ENCODE measurements at regions not wholly inside any gene's neighbourhood (a gene's known extent, or its start where the extent isn't known, plus 50 kb on each side); places are given as distances from the start of the nearest gene placed in this dataset.

GRCh38 chr12:65605019-65605418, 219.3 kb upstream of the HMGA2 start:
- ChIA-PET POLR2A (no interaction called here), CTCF (interaction anchor here (3.5 kb wide), 1 partner anchor 46 kb away, joined by 48 read pairs; no protein-coding TSS in a partner anchor)
- H3K4me1 ChIP-seq, result peaks cover 20% of the 10 kb centered on the region
- 90% methylated on average over 2 of the region's 2 CpGs for WGBS (ENCODE audit: missing lambda C conversion rate)
- H3K4me3 ChIP-seq, result no peak overlapping the region
- H3K9me3 ChIP-seq, result peaks cover 10% of the 10 kb centered on the region; the same call in 1 of the 3 replicates
- TF ChIP-seq CHD4 (IDR thresholded peaks at IDR 0.05; ENCODE audit: borderline replicate concordance), result no peak
- no peak for TF ChIP-seq REST (IDR thresholded peaks at IDR 0.05)
- TF ChIP-seq ZSCAN20 (CRISPR knock-in tag; IDR thresholded peaks at IDR 0.05), result no peak
- TF ChIP-seq RAD21 (conservative IDR thresholded peaks at IDR 0.05 in 1 of 2, IDR thresholded peaks at IDR 0.05 in 1 of 2), result no peak
- no peak for TF ChIP-seq MAFK (IDR thresholded peaks at IDR 0.05; ENCODE audit: partially characterized antibody)
- no peak for TF ChIP-seq FOSL2 (IDR thresholded peaks at IDR 0.05)
- TF ChIP-seq FOSL2 (CRISPR knock-in tag; IDR thresholded peaks at IDR 0.05), result no peak
- no peak for TF ChIP-seq HOXB5 (CRISPR knock-in tag; IDR thresholded peaks at IDR 0.05)
- no peak for TF ChIP-seq NPAS2 (CRISPR knock-in tag; IDR thresholded peaks at IDR 0.05; ENCODE audit: borderline replicate concordance)
- no peak for TF ChIP-seq ELK1 (IDR thresholded peaks at IDR 0.05; ENCODE audit: low read depth, low read length)
- no peak for TF ChIP-seq HOXB13 (CRISPR knock-in tag; IDR thresholded peaks at IDR 0.05; ENCODE audit: low read depth)
- TF ChIP-seq EHMT2 (IDR thresholded peaks at IDR 0.05; ENCODE audit: low read depth), result no peak
- TF ChIP-seq GATA3 (IDR thresholded peaks at IDR 0.05; ENCODE audit: borderline replicate concordance), result no peak
- TF ChIP-seq HEYL (CRISPR knock-in tag; IDR thresholded peaks at IDR 0.05), result no peak
- no peak for TF ChIP-seq TFCP2L1 (CRISPR knock-in tag; IDR thresholded peaks at IDR 0.05)
- no peak for TF ChIP-seq BHLHE40 (IDR thresholded peaks at IDR 0.05; ENCODE audit: low read depth, low read length)
- no peak for TF ChIP-seq POLR2A (IDR thresholded peaks at IDR 0.05; ENCODE audit: low read length)
- no peak for TF ChIP-seq HDAC2 (IDR thresholded peaks at IDR 0.05)
- no peak for TF ChIP-seq FOSB (CRISPR knock-in tag; IDR thresholded peaks at IDR 0.05)
- no peak for TF ChIP-seq E2F6 (IDR thresholded peaks at IDR 0.05; ENCODE audit: borderline replicate concordance, low read depth)
- no peak for TF ChIP-seq RFX5 (IDR thresholded peaks at IDR 0.05)
- DNase-seq (ENCODE audit: low read depth in 1 of 2, low spot score in 1 of 2), result no peak
- FAIRE-seq, result no peak
- no peak overlapping the region for H3K27ac ChIP-seq
- no peak for ATAC-seq
- no peak overlapping the region for H3K4me2 ChIP-seq

GRCh38 chr12:65606008-65606766, 218.1 kb upstream of the HMGA2 start:
- no peak overlapping the region for H3K4me2 ChIP-seq
- CTCF ChIA-PET, result interaction anchor here (1.2 kb wide), 1 partner anchor 68 kb away, joined by 5 read pairs; no protein-coding TSS in a partner anchor
- WGBS (ENCODE audit: missing lambda C conversion rate), result 68% methylated on average over 4 of the region's 4 CpGs
- TF ChIP-seq HES2 (IDR thresholded peaks at IDR 0.05) (no peak), HDAC2 (IDR thresholded peaks at IDR 0.05) (no peak), ZFP36 (IDR thresholded peaks at IDR 0.05; ENCODE audit: borderline replicate concordance, partially characterized antibody) (no peak), CHD4 (IDR thresholded peaks at IDR 0.05; ENCODE audit: borderline replicate concordance) (no peak), CHD2 (IDR thresholded peaks at IDR 0.05; ENCODE audit: low read length, partially characterized antibody) (no peak), RCOR1 (IDR thresholded peaks at IDR 0.05; ENCODE audit: low read depth, low read length) (no peak), CTCF (IDR thresholded peaks at IDR 0.05) (no peak), NR3C1 (IDR thresholded peaks at IDR 0.05) (no peak), TFCP2L1 (CRISPR knock-in tag; IDR thresholded peaks at IDR 0.05) (no peak), RARB (CRISPR knock-in tag; IDR thresholded peaks at IDR 0.05) (no peak), KDM1A (IDR thresholded peaks at IDR 0.05; ENCODE audit: low read depth) (no peak), ELK1 (IDR thresholded peaks at IDR 0.05; ENCODE audit: low read depth, low read length) (no peak), PHF8 (IDR thresholded peaks at IDR 0.05; ENCODE audit: borderline replicate concordance, low read depth) (no peak)
- FAIRE-seq (no peak), DNase-seq (ENCODE audit: low read depth in 1 of 2, low spot score in 1 of 2) (no peak), ATAC-seq (no peak)
- H3K4me1 ChIP-seq, result peaks cover 20% of the 10 kb centered on the region
- no peak overlapping the region for H3K27ac ChIP-seq
- no peak overlapping the region for H3K4me3 ChIP-seq
- POLR2A ChIA-PET, result no interaction called here
- H3K9me3 ChIP-seq, result peaks cover 10% of the 10 kb centered on the region; the same call in 1 of the 3 replicates

All from A549 (cell line).